Pancreas (tissue), 10 donors: ENCODE measurements at regions not wholly inside any gene's neighbourhood (a gene's known extent, or its start where the extent isn't known, plus 50 kb on each side); places are given as distances from the start of the nearest gene placed in this dataset.

Experiments
- ATAC-seq, 4 donors: fragments of 200-7000 bp; cut with Tn5 transposase; one replicate each; pipeline versions ENCODE4 v1.8.0 to v1.9.1; 2020; ENCODE audit warnings: mild to moderate bottlenecking in 4 of 4, moderate library complexity in 4 of 4
- DNase-seq, 6 donors: peaks; one replicate each; pipeline ENCODE4 v3.0.0-alpha.2; 2020
- FAIRE-seq: peaks from 2 replicates; lab custom pipeline; 2012; peaks lifted over from hg19 to GRCh38; lab: Jason Lieb, UNC
- H3K27ac ChIP-seq, 4 donors: fragments of 200-600 bp; sonication (generic); 1 replicate in 3 of 4; 2 replicates in 1 of 4; pipeline versions ENCODE4 v1.5.0 to v1.8.0; 2020
- H3K27me3 ChIP-seq, 4 donors: fragments of 200-600 bp; one replicate each; pipeline ENCODE4 v1.8.0; 2021
- H3K36me3 ChIP-seq, 3 donors: fragments of 200-600 bp; sonication (generic) in 1 of 3; one replicate each; pipeline versions ENCODE4 v1.5.0 to v1.8.0; 2020 to 2021
- H3K4me1 ChIP-seq, 3 donors: fragments of 200-600 bp; one replicate each; pipeline ENCODE4 v1.8.0; 2021
- H3K4me3 ChIP-seq, 4 donors: fragments of 200-600 bp; sonication (generic) in 2 of 4; one replicate each; pipeline versions ENCODE4 v1.5.0 to v1.8.0; 2020 to 2021
- H3K9me3 ChIP-seq, 4 donors: fragments of 200-600 bp; one replicate each; pipeline ENCODE4 v1.8.0; 2021
- CTCF ChIP-seq, 4 donors: fragments of 200-600 bp; sonication (generic) in 3 of 4; IDR thresholded peaks; one replicate each; pipeline versions ENCODE4 v1.5.0 to v1.8.0; 2021; ENCODE audit warnings: antibody characterized with exemption in 4 of 4
- WGBS, 2 donors: extraction: QIAGEN DNeasy Blood & Tissue Kit; methylation state at CpG; one replicate each; pipeline ENCODE4 v1.1.7; 2013; 5-methylcytosine and 5-hydroxymethylcytosine counted together
- intact Hi-C, 3 donors: fragments of 100-400 bp; cut with DNase I; formaldehyde crosslinking; loops; one replicate each; pipeline versions ENCODE4 v1.11.1 to v1.14.2; 2022
- donor health status: healthy with polysubstance abuse.
- donor health status: DM: no; HTN: no; CAD: no; lungs with moderate emphysema.
- donor health status: DM: no; HTN: no; CAD: no.
- donor health status: control.
- donor health status: control.
- donor health status: Bipolar disorder and iron deficiency.
- donor health status: DM: yes; HTN: yes; CAD: no.
- donor health status: DM: no; HTN: no; CAD: no.
- donor health status: DM: no; HTN: no; CAD: no.
- donor health status: DM: yes; HTN: yes; CAD: no.

GRCh38 chr6:113736978-113737377, 120.2 kb upstream of the MARCKS start:
- no peak for TF ChIP-seq CTCF (IDR thresholded peaks at IDR 0.05)
- no peak for FAIRE-seq

GRCh38 chr6:113739041-113739655, 118.0 kb upstream of the MARCKS start:
- no peaks in the 10 kb centered on the region for H3K9me3 ChIP-seq
- no peak overlapping the region for H3K27ac ChIP-seq
- no peak overlapping the region for H3K4me3 ChIP-seq
- no peak for TF ChIP-seq CTCF (IDR thresholded peaks at IDR 0.05)
- 79 to 81% methylated on average over 4 of the region's 4 CpGs for WGBS, 2 donors
- H3K36me3 ChIP-seq = no peaks in the 10 kb centered on the region
- FAIRE-seq = no peak
- no peak for DNase-seq
- peaks cover 0 to 7% (median 0%) of the 10 kb centered on the region in 3 donors for H3K4me1 ChIP-seq
- no peak for ATAC-seq
- intact Hi-C loops = no loop called here
- H3K27me3 ChIP-seq = no peaks in the 10 kb centered on the region

More at GRCh38 chr6:113736978-113737377, 120.2 kb upstream of the MARCKS start:
- peaks cover 0 to 10% (median 7%) of the 10 kb centered on the region in 3 donors for H3K4me1 ChIP-seq
- no peaks in the 10 kb centered on the region for H3K27me3 ChIP-seq
- H3K9me3 ChIP-seq = no peaks in the 10 kb centered on the region
- no peak for DNase-seq
- H3K27ac ChIP-seq = no peak overlapping the region
- H3K36me3 ChIP-seq = no peaks in the 10 kb centered on the region
- peak in 2 of 4 donors; percentile 18 to 29 for ATAC-seq
- H3K4me3 ChIP-seq = no peak overlapping the region
- intact Hi-C loops = no loop called here

- ATAC-seq = no peak
- no peak for DNase-seq
- Histone ChIP-seq H3K4me3 (no peak overlapping the region), H3K27ac (no peak overlapping the region), H3K9me3 (no peaks in the 10 kb centered on the region), H3K27me3 (no peaks in the 10 kb centered on the region), H3K36me3 (no peaks in the 10 kb centered on the region), H3K4me1 (peaks cover 0 to 7% (median 0%) of the 10 kb centered on the region in 3 donors)
- TF ChIP-seq CTCF (IDR thresholded peaks at IDR 0.05) = no peak
- FAIRE-seq = no peak
- intact Hi-C loops = no loop called here
Observed at GRCh38 chr6:113741651-113742050, 115.5 kb upstream of the MARCKS start.

- H3K27me3 ChIP-seq = no peaks in the 10 kb centered on the region
- H3K4me1 ChIP-seq = peaks cover 0 to 2% (median 0%) of the 10 kb centered on the region in 3 donors
- no peak overlapping the region for H3K27ac ChIP-seq
- intact Hi-C loops = no loop called here
- FAIRE-seq (no peak), ATAC-seq (no peak), DNase-seq (no peak)
- no peaks in the 10 kb centered on the region for H3K36me3 ChIP-seq
- no peak overlapping the region for H3K4me3 ChIP-seq
- 80 to 87% methylated on average over 4 of the region's 4 CpGs for WGBS, 2 donors
- no peaks in the 10 kb centered on the region for H3K9me3 ChIP-seq
- TF ChIP-seq CTCF (IDR thresholded peaks at IDR 0.05) = no peak
Observed at GRCh38 chr6:113742342-113742741, 114.8 kb upstream of the MARCKS start.

- no peak overlapping the region for H3K27ac ChIP-seq
- no peak for TF ChIP-seq CTCF (IDR thresholded peaks at IDR 0.05)
- H3K4me3 ChIP-seq = no peak overlapping the region
- ATAC-seq (no peak), DNase-seq (no peak), FAIRE-seq (no peak)
- no peaks in the 10 kb centered on the region for H3K9me3 ChIP-seq
- no peaks in the 10 kb centered on the region for H3K36me3 ChIP-seq
- intact Hi-C loops = no loop called here
- no peaks in the 10 kb centered on the region for H3K4me1 ChIP-seq
- no peaks in the 10 kb centered on the region for H3K27me3 ChIP-seq
- 56 to 61% methylated on average over 3 of the region's 3 CpGs for WGBS, 2 donors
Observed at GRCh38 chr6:113744861-113745260, 112.3 kb upstream of the MARCKS start.
